HuH-7 (cell line): ENCODE measurements at regions not wholly inside any gene's neighbourhood (a gene's known extent, or its start where the extent isn't known, plus 50 kb on each side); places are given as distances from the start of the nearest gene placed in this dataset.
"Not testable (repeated sequence)": the region's sequence is repeated elsewhere in the genome, so short reads cannot be mapped to it uniquely, and the experiment has no call there.

Source experiments
- DNase-seq: peaks from one replicate; pipeline ENCODE4 v3.0.0; 2011; ENCODE audit warnings: low spot score

DNA sequence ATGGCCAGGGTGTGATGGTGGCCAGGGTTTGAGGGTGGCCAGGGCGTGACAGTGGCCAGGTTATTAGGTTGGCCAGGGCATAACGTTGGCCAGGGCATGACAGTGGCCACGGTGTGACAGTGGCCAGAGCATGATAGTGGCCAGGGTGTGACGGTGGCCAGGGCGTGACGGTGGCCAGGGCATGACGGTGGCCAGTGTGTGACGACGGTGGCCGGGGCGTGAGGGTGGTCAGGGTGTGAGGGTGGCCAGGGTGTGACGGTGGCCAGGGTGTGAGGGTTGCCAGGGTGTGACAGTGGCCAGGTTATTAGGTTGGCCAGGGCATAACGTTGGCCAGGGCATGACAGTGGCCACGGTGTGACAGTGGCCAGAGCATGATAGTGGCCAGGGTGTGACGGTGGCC lies 642.8 kb downstream of the TBC1D22A start:
- not testable (repeated sequence) for DNase-seq

GRCh38 chr22:47402876-47403525 lies 640.6 kb downstream of the TBC1D22A start:
- no peak for DNase-seq

- DNase-seq, result no peak
Measured at GRCh38 chr22:47401976-47402770, 639.7 kb downstream of the TBC1D22A start.

DNA sequence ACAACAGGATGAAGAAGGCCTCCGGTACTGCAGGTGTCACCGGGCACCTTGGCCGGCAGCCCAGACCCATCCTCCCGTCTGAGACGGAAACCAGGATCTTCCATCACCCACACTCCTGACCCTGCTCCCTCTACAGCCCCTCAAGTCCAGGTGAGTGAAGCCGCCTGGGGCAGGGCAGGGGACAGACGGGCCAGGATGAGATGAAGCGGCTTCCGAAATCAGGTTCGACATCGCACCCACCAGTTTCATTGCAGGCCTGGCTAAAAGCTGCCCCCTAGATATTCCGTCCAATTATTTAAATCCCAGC lies 639.1 kb downstream of the TBC1D22A start:
- no peak for DNase-seq

- DNase-seq, result no peak
Measured at GRCh38 chr22:47400701-47401591, 638.5 kb downstream of the TBC1D22A start.

DNA sequence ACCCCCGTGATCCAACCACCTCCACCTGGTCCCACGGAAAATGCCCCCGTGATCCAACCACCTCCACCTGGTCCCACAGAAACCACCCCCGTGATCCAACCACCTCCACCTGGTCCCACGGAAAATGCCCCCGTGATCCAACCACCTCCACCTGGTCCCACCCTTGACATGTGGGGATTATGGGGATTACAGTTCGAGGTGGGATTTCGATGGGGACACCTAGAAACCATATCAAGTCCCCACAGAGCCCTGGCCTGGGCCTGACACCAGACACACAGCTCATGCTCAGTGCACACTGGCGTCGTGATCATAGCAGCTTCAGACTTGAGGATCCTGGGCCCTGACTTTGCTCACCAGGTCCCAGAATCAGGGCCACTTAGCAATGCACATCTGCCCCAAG lies 637.7 kb downstream of the TBC1D22A start:
- not testable (repeated sequence) for DNase-seq

DNA sequence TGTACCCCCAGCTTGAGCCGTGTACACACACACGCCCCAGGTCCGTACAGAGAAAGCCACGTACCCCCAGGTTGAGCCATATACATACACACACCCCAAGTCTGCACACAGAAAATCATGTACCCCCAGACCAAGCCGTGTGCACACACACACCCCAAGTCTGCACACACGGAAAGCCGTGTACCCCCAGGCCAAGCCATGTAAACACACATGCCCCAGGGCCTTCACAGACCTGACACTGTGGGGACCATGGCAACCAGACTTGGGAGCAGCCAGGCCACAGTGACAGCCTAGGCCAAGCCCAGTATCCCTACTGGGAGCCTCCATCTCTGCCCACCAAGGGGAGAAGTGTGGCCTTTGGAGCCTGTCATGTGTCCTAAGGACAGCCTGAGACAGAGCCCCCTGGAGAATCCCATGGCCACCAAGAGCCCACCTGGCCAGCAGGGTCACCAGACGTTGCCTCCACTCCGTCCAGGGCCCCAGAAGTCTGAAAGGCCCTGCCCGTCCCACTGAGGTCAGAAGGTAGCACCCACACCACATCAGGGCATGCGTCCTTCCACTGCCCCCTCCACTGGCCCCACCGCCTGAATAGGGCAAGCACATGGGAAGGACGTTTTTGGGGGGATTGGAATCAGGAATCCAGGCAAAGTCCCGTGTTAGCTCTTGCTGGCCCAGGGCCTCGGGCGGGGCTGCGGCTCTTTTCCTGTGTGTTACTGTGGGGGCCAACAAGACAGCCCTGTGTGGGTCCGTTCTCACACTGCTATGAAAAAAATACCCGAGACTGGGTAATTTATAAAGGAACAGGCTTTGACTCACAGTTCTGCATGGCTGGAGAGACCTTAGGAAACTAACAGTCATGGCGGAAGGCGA lies 636.7 kb downstream of the TBC1D22A start:
- no peak for DNase-seq

- no peak for DNase-seq
Measured at GRCh38 chr22:47398491-47398890, 636.0 kb downstream of the TBC1D22A start.

GRCh38 chr22:47397673-47398072 lies 635.2 kb downstream of the TBC1D22A start:
- DNase-seq, result no peak

DNA sequence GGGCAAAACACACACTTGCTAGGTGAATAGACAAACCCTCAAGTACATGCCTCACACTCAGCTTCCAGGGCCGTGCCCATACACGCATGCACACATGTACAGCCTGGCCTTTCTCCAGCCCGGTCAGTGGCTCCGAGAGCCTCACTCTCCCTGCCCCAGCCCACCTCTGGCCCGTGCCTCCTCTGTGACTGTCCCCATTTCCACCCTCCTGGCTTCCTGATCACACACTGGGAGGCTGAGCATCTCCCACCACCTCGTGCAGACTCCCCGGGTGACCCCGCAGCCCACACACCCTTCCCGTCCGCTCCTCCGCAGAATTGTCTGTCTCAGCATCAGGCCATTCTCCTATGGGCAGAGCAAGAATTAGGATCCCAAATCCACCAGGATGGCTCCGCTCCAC lies 634.1 kb downstream of the TBC1D22A start:
- DNase-seq, result no peak

- no peak for DNase-seq
Measured at GRCh38 chr22:47396105-47396504, 633.7 kb downstream of the TBC1D22A start.

- no peak for DNase-seq
Measured at GRCh38 chr22:47395481-47395880, 633.0 kb downstream of the TBC1D22A start.

DNA sequence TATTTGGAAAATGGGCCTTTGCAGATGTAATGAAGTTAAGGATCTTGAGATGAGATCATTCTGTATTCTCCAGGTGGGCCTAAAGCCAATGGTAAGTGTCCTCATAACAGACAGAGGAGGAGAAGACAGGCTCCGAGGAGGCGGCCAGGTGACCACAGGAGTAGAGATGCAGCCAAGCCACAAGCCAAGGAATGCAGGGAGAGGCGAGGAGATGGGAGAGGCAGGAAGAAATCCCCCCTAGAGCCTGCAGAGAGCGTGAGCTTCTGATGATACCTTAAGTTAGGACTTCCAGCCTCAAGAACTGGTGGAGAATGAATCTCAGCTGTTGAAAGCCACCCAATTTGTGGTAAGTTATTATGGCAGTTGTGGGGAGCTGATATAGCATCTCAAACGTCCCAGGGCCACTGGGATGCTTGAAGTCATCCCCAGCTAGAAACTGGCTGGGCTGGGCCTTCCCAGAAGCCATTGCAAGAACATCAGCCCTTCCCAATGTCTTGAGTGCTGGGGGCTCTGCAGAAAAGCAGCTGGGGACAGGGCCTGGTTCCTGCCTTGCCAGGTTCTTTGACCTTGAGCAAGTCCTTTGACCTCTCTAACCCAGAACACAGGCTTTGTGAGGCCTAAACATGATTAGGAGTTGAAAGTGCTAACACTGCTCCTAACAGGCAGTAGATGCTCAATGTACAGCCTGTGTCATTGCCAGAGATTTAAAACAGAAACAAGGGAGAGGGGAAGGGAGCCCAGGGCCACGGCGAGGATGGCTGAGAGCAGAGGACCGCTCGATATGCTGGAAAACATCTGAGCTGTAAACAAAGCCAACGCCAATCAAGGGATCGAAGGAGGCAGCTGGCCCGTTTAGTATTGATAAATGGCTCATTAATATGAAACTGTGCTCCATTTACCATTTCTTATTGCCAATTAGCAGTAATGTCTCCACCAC lies 632.3 kb downstream of the TBC1D22A start:
- DNase-seq, result no peak

DNA sequence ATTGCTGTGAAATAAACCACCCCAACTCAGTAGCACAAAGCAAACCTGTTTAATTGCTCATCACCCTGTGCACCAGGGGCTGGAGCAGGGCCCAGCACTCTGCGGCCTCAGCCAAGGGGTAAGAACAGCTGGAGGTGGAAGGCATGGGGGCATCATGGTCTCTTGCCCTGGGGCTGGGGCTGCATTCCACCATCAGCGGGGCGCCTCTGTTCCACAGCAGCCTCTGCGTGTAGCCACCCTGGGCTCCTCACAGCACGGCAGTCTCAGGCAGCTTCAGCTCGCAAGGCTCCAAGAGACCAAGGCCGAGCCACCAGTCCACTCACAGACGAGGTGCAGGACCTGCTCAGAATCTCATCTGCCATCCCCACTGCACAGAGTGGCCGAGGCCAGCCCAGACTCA lies 630.7 kb downstream of the TBC1D22A start:
- no peak for DNase-seq

- DNase-seq, result no peak
Measured at GRCh38 chr22:47392729-47393128, 630.3 kb downstream of the TBC1D22A start.

DNA sequence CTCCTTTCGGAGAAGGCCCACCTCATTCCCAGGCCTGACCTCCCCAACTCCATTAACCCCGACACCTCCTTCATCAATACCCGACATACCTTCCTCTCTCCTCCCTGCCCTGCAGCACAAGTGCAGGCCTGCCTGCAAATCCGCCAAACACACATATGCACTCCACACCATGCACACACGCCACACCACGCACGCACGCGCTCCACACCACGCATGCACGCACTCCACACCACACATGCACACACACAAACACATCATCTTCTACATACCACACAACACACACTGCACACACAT lies 629.6 kb downstream of the TBC1D22A start:
- no peak for DNase-seq

GRCh38 chr22:47391169-47392053 lies 629.0 kb downstream of the TBC1D22A start:
- no peak for DNase-seq

DNA sequence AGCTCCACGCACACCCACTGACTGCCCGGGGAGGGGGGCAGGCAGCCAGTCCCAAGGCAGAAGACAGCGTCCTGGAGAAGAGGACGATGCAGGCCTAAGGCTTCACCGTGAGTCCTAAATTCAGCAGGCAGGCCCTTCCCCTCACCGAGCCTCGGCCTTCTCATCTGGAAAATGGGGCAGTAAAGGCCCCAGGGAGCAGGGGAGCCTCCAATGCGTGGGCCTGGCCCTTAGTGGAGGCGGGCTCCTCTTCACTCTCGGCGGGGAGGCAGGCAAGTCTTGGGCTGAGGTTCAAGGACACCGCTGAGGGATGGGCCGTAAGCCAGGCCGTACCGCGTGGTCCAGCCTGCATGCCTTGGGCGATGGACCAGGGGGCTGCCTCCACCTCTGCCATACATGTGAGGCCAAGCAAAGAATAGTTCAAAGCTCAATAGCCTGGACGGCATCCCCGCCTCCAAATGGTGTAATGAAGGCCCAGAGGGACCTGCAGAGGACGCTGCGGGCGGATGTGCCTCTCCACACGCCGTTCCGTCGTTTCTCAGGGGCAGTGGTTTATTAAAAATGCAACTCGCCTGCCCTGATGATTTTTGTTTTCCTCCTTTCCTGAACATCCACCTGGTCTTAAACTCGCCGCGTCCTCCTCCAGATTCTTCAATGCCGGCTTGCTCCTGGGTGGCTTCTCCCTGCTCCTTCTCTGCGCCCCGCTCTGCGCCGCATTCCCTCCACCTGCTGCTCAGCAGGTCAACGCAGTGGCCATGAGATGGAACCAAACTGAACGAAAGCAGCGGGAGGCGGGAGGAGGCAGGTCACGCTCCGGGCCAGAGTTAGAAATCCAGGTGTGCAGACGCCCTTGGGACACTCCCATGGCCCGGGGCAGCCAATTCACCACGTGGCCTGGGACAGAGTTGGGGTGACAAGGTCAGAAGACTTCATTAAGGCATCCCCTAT lies 627.8 kb downstream of the TBC1D22A start:
- no peak for DNase-seq

DNA sequence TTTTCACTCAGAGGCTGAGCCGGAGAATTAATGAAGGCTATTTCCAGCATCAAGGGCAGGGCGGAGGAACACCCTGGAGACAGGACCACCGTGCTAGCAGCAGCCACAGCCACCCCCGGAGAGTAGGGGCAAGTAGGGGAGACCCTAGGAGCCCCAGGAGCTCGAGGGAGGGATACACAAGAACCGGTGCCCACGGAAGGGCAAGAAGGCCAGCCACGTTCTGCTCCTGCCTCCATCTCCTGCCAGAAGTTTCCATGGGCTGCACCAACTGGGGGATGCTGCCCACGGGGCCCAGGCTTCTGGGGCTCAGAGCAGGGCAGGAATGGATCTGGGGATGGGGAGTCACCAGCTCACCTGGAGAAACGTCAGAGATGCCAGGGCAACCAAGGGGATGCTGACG lies 626.8 kb downstream of the TBC1D22A start:
- no peak for DNase-seq
